AG08395 (cell line): ENCODE measurements at regions not wholly inside any gene's neighbourhood (a gene's known extent, or its start where the extent isn't known, plus 50 kb on each side); places are given as distances from the start of the nearest gene placed in this dataset.
A peak's percentile ranks its signal among the peaks of the same experiment; 100 is the strongest.
"Not testable (repeated sequence)": the region's sequence is repeated elsewhere in the genome, so short reads cannot be mapped to it uniquely, and the experiment has no call there.

Experiments
- DNase-seq: peaks from one replicate; pipeline ENCODE4 v3.0.0; 2012; ENCODE audit warnings: mixed read lengths, low spot score

GRCh38 chr9:88872192-88872946, 118.9 kb upstream of the S1PR3 start:
- peak; percentile 6 for DNase-seq

GRCh38 chr9:88873635-88874034, 117.6 kb upstream of the S1PR3 start:
- DNase-seq, result no peak

GRCh38 chr9:88874391-88874790, 116.9 kb upstream of the S1PR3 start:
- DNase-seq, result no peak

- DNase-seq, result no peak
Measured at GRCh38 chr9:88875400-88876120, 115.7 kb upstream of the S1PR3 start.

- DNase-seq, result no peak
Measured at GRCh38 chr9:88880199-88880598, 111.1 kb upstream of the S1PR3 start.

GRCh38 chr9:88884291-88884690, 107.0 kb upstream of the S1PR3 start:
- not testable (repeated sequence) for DNase-seq

- DNase-seq, result not testable (repeated sequence)
Measured at GRCh38 chr9:88886762-88887161, 104.5 kb upstream of the S1PR3 start.

- DNase-seq, result peak; percentile 25
Measured at GRCh38 chr9:88889386-88889785, 101.9 kb upstream of the S1PR3 start.

GRCh38 chr9:88890546-88890945, 100.7 kb upstream of the S1PR3 start:
- no peak for DNase-seq

GRCh38 chr9:88891040-88891439, 100.2 kb upstream of the S1PR3 start:
- DNase-seq, result no peak

- DNase-seq, result no peak
Measured at GRCh38 chr9:88892724-88893123, 98.5 kb upstream of the S1PR3 start.

GRCh38 chr9:88897081-88897480, 94.2 kb upstream of the S1PR3 start:
- DNase-seq, result no peak

- DNase-seq, result no peak
Measured at GRCh38 chr9:88898039-88898720, 93.1 kb upstream of the S1PR3 start.

GRCh38 chr9:88905506-88905905, 85.8 kb upstream of the S1PR3 start:
- no peak for DNase-seq

- DNase-seq, result no peak
Measured at GRCh38 chr9:88915916-88916315, 75.4 kb upstream of the S1PR3 start.

GRCh38 chr9:88916894-88917293, 74.4 kb upstream of the S1PR3 start:
- no peak for DNase-seq

- no peak for DNase-seq
Measured at GRCh38 chr9:88917375-88917774, 73.9 kb upstream of the S1PR3 start.

GRCh38 chr9:88918537-88918936, 72.7 kb upstream of the S1PR3 start:
- not testable (repeated sequence) for DNase-seq

GRCh38 chr9:88920645-88921044, 70.6 kb upstream of the S1PR3 start:
- no peak for DNase-seq

- DNase-seq, result no peak
Measured at GRCh38 chr9:88922091-88922490, 69.2 kb upstream of the S1PR3 start.

- no peak for DNase-seq
Measured at GRCh38 chr9:88923092-88923491, 68.2 kb upstream of the S1PR3 start.

GRCh38 chr9:88923653-88924288, 67.5 kb upstream of the S1PR3 start:
- no peak for DNase-seq

- no peak for DNase-seq
Measured at GRCh38 chr9:88925481-88925880, 65.8 kb upstream of the S1PR3 start.
